ENCODE measurements at regions not wholly inside any gene's neighbourhood (a gene's known extent, or its start where the extent isn't known, plus 50 kb on each side); places are given as distances from the start of the nearest gene placed in this dataset.

- TF ChIP-seq CTCF (IDR thresholded peaks at IDR 0.05) (no peak), POLR2AphosphoS5 (IDR thresholded peaks at IDR 0.05) (no peak), POLR2A (IDR thresholded peaks at IDR 0.05) (no peak)
These were observed 93.1 kb upstream of the HABP2 start for GRCh38 chr10:113459626-113460280.
